Nephron (organoid): ENCODE measurements at regions not wholly inside any gene's neighbourhood (a gene's known extent, or its start where the extent isn't known, plus 50 kb on each side); places are given as distances from the start of the nearest gene placed in this dataset.
A peak's percentile ranks its signal among the peaks of the same experiment; 100 is the strongest.

Experiments
- H3K27ac Mint-ChIP-seq, 3 experiments: 2 replicates each; pipeline ENCODE4 v1.8.0; 2020; ENCODE audit warnings: mixed read lengths in 3 of 3, mild to moderate bottlenecking in 2 of 3, moderate library complexity in 1 of 3
- H3K27me3 Mint-ChIP-seq: 2 replicates; pipeline ENCODE4 v1.8.0; 2021; ENCODE audit warnings: low read depth, mild to moderate bottlenecking, moderate library complexity, mixed read lengths
- H3K36me3 Mint-ChIP-seq: 2 replicates; pipeline ENCODE4 v1.8.0; 2020; ENCODE audit warnings: low read depth, mixed read lengths
- H3K4me1 Mint-ChIP-seq: 2 replicates; pipeline ENCODE4 v1.8.0; 2020; ENCODE audit warnings: mixed read lengths
- H3K4me3 Mint-ChIP-seq, 3 experiments: 2 replicates each; pipeline ENCODE4 v1.8.0; 2020; ENCODE audit warnings: mild to moderate bottlenecking in 3 of 3, mixed read lengths in 3 of 3, moderate library complexity in 2 of 3
- H3K9me3 Mint-ChIP-seq: 2 replicates; pipeline ENCODE4 v1.8.0; 2020; ENCODE audit warnings: mixed read lengths
- TF ChIP-seq, protein P1 (sequence below), 3 experiments: fragments of 200-600 bp; sonication (generic); IDR thresholded peaks; one replicate each; pipeline ENCODE4 v1.5.0; 2021; ENCODE audit warnings: antibody characterized with exemption in 3 of 3; ENCODE audit not compliant: unreplicated experiment in 3 of 3

DNA sequence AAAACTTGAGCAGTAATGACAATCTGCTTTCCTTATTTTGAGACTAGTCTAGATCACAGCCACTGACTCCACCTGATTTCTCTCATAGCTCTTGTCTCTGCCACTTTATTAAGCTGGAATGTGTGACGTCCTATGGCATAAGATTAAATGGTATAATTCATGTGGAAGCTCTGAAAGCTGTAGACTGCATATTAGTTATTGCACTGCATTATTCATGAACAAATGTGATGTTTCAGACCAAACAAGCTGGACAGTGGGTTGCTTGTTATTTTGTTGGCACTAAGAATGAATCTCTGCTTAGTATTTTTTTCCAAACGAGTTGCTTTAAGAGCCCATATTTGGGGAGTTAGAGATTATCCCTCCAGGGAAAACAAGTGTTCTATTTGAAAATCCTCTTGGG lies 1218.5 kb downstream of the SUCLG1 start:
- no peaks in the 10 kb centered on the region for H3K27me3 Mint-ChIP-seq
- H3K4me3 Mint-ChIP-seq: no peak overlapping the region
- peaks cover 7% of the 10 kb centered on the region for H3K9me3 Mint-ChIP-seq
- no peaks in the 10 kb centered on the region for H3K36me3 Mint-ChIP-seq
- H3K27ac Mint-ChIP-seq: no peak overlapping the region
- no peaks in the 10 kb centered on the region for H3K4me1 Mint-ChIP-seq
- TF ChIP-seq, protein P1, sequence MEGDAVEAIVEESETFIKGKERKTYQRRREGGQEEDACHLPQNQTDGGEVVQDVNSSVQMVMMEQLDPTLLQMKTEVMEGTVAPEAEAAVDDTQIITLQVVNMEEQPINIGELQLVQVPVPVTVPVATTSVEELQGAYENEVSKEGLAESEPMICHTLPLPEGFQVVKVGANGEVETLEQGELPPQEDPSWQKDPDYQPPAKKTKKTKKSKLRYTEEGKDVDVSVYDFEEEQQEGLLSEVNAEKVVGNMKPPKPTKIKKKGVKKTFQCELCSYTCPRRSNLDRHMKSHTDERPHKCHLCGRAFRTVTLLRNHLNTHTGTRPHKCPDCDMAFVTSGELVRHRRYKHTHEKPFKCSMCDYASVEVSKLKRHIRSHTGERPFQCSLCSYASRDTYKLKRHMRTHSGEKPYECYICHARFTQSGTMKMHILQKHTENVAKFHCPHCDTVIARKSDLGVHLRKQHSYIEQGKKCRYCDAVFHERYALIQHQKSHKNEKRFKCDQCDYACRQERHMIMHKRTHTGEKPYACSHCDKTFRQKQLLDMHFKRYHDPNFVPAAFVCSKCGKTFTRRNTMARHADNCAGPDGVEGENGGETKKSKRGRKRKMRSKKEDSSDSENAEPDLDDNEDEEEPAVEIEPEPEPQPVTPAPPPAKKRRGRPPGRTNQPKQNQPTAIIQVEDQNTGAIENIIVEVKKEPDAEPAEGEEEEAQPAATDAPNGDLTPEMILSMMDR (IDR thresholded peaks at IDR 0.05; ENCODE audit: unreplicated experiment in 3 of 3): no peak

DNA sequence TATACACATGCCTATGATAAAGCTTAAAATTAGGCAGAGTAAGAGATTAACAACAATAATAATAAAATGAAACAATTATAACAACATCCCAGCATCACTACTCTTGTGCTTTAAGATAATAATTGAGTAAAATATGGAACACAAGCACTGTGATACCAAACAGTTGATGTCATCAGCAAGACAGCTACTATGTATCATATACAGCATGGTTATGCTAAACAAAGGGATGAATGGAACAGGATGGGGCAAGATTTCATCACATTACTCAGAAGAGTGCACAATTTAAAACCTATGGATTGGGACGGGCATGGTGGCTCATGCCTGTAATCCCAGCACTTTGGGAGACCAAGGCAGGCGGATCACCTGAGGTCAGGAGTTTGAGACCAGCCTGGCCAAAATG lies 1221.0 kb downstream of the SUCLG1 start:
- H3K9me3 Mint-ChIP-seq: no peaks in the 10 kb centered on the region
- H3K27ac Mint-ChIP-seq: no peak overlapping the region
- peaks cover 5% of the 10 kb centered on the region for H3K4me1 Mint-ChIP-seq
- no peaks in the 10 kb centered on the region for H3K36me3 Mint-ChIP-seq
- no peak overlapping the region for H3K4me3 Mint-ChIP-seq
- TF ChIP-seq, protein P1 (IDR thresholded peaks at IDR 0.05; ENCODE audit: unreplicated experiment in 3 of 3): no peak
- H3K27me3 Mint-ChIP-seq: no peaks in the 10 kb centered on the region

DNA sequence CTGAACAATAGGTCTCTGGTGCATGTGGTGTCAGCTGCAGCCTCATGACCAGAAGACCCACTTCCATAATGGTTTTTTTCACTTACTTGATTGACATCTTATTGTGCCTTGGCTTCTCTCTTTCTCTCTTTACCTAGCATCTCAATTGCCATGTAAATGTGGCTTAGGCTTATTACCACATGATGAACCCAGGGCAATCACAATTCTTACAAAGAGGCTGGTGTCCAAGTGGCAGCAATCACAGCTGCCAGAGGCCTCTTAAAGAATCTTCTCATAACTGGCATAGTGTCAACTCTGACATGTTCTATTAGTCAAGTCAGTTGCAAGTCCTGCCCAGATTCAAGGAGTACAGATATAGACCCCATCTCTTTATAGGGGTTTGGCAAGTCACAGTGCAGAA lies 1224.8 kb downstream of the SUCLG1 start:
- H3K36me3 Mint-ChIP-seq: no peaks in the 10 kb centered on the region
- peaks cover 5% of the 10 kb centered on the region for H3K4me1 Mint-ChIP-seq
- H3K4me3 Mint-ChIP-seq: no peak overlapping the region
- H3K27me3 Mint-ChIP-seq: no peaks in the 10 kb centered on the region
- TF ChIP-seq, protein P1 (IDR thresholded peaks at IDR 0.05; ENCODE audit: unreplicated experiment in 3 of 3): no peak
- H3K9me3 Mint-ChIP-seq: no peaks in the 10 kb centered on the region
- no peak overlapping the region for H3K27ac Mint-ChIP-seq

DNA sequence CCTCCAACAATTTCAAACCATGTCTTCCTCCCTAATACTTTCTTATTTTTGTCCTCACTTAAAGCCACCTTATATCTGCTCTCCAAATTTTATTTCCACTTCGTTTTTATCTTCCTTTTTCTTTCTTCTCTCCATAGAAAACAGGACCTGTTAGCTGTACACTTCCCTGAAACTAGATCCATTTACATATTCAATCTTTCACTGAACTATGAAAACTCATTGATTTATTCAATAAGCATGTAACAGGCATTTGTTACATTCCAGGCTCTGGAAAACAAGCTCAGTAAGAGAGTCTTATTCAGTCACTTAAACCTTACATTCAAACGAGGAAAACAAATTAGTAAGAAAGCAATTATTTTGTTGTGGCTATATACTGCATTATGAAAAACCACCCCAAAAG lies 1225.3 kb downstream of the SUCLG1 start:
- Mint-ChIP-seq H3K36me3 (no peaks in the 10 kb centered on the region), H3K27me3 (no peaks in the 10 kb centered on the region), H3K4me3 (no peak overlapping the region), H3K4me1 (peaks cover 5% of the 10 kb centered on the region), H3K9me3 (no peaks in the 10 kb centered on the region), H3K27ac (peak overlapping the region in 1 of 3 experiments; percentile 6)
- TF ChIP-seq, protein P1 (IDR thresholded peaks at IDR 0.05; ENCODE audit: unreplicated experiment in 3 of 3): no peak

DNA sequence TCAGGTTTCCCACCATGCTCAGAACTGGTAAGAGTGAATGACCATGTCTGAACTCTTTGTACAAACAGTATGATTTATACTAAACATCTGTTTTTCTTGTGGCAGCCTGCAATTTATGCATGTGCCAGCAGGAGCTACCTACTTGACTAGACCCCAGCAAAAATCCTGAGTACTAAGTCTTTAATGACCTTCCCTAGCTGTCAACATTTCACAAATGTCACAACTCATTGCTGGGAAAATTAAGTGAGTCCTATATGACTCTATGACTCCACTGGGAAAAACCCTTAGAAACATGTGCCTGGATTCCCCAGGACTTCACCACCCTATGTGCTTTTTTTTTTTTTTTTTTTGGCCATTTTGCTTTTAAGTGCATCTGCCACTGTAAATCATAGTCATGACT lies 1225.8 kb downstream of the SUCLG1 start:
- peaks cover 5% of the 10 kb centered on the region for H3K4me1 Mint-ChIP-seq
- H3K9me3 Mint-ChIP-seq: no peaks in the 10 kb centered on the region
- H3K36me3 Mint-ChIP-seq: no peaks in the 10 kb centered on the region
- no peak overlapping the region for H3K4me3 Mint-ChIP-seq
- H3K27ac Mint-ChIP-seq: no peak overlapping the region
- TF ChIP-seq, protein P1 (IDR thresholded peaks at IDR 0.05; ENCODE audit: unreplicated experiment in 3 of 3): no peak
- no peaks in the 10 kb centered on the region for H3K27me3 Mint-ChIP-seq

DNA sequence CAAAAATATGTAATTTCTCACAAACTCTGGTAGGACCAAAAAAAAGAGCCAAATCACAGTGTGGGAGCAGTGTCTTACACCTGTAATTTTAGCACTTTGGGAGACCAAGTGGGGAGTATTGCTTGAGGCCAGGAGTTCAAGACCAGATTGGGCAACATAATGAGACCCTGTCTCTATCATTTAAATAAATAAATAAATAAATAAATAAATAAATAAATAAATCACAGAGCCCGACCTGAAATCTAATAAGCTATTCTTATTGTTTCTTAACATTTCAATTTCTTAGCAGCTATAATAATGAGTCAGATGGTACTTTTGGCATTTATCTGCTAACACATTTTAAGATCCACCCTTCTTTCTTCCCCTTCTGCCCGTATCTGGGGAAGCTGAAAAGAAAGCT lies 1229.6 kb downstream of the SUCLG1 start:
- Mint-ChIP-seq H3K27ac (no peak overlapping the region), H3K9me3 (no peaks in the 10 kb centered on the region), H3K4me1 (peaks cover 5% of the 10 kb centered on the region), H3K36me3 (no peaks in the 10 kb centered on the region), H3K27me3 (no peaks in the 10 kb centered on the region), H3K4me3 (no peak overlapping the region)
- TF ChIP-seq, protein P1 (IDR thresholded peaks at IDR 0.05; ENCODE audit: unreplicated experiment in 3 of 3): no peak
